RKO (cell line): ENCODE measurements at regions not wholly inside any gene's neighbourhood (a gene's known extent, or its start where the extent isn't known, plus 50 kb on each side); places are given as distances from the start of the nearest gene placed in this dataset.

ENCODE experiments used
- DNase-seq: peaks from one replicate; pipeline ENCODE4 v3.0.0-alpha.2; 2016; ENCODE audit warnings: low spot score

DNA sequence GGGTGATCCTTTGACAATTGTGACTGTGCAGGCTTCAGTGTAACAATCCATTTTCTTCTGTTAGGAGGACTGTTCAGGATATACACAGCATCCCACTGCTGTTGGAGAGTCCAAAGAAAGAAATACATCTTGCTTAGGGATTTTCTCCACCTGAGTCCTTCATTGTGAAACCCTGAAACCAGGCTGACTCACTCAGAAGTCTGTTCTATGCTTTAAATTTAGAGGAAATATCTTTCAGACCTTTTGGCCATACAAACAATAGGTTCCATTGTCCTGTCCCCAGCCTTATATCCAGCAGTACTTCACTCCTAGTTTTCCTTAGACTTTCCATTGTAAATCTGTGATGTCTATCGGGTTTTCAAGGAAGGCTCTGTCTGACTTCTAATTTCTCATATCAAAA, 379.1 kb downstream of the SUCLA2 start:
- no peak for DNase-seq

GRCh38 chr13:47611664-47612288, 389.3 kb downstream of the SUCLA2 start:
- DNase-seq, result no peak

DNA sequence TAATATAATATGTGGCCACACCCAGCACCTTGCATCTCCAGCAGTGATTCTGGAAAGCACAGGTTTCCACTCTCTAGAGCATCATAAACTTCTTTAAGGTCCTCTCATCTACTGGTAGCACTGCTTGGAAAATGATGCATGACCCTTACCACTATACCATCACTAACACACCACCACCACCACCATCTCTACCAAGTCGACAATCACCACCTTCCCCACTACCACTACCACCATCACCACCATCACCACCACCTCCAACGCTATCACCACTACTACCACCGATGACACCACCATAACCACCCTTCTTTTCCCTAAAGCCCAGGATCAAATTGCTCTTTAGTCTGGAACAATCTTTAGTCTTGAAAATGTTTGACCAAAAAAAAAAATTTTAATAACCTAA, 390.4 kb downstream of the SUCLA2 start:
- no peak for DNase-seq

GRCh38 chr13:47603365-47603764, 397.7 kb downstream of the SUCLA2 start:
- DNase-seq, result no peak

- peak; percentile 18 for DNase-seq
Measured at GRCh38 chr13:47598340-47598911, 402.6 kb downstream of the SUCLA2 start.

DNA sequence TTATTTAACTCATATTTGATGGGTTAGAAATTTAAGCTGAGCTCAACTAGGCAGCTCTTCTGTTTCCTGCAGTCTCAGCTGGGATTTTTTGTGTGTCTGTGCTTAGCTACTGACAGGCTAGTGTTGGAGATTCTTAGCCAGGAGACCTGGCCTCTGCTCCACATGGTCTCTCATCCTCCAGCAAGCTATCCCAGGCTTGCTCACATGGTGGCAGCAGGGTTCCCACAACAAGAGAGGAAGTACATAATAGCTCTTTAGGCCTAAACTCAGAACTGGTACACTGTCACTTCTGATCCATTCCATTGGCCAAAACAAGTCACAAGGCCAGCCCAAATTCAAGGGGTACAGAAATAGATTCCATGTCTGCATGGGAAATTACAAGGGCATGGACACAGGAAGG, 406.2 kb downstream of the SUCLA2 start:
- DNase-seq, result peak; percentile 30

DNA sequence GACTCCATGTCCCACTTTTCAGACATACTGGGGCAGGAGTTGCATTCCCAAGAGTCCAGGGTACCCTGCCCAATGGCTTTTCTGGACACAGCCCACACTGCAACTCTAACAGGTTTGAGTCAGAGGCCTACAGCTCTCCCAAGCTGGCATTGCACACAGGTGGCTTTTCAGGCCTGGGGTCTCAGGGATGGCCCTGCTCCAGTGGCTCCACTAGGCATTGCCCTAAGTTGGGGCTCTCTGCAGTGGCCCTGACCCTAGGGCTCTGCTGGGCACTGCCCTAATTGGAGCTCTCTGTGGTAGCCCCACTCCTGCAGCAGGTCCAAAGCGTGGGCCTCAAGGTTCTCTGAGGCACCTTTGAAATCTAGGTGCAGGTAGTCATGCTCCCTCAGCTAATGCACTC, 408.8 kb downstream of the SUCLA2 start:
- no peak for DNase-seq

DNA sequence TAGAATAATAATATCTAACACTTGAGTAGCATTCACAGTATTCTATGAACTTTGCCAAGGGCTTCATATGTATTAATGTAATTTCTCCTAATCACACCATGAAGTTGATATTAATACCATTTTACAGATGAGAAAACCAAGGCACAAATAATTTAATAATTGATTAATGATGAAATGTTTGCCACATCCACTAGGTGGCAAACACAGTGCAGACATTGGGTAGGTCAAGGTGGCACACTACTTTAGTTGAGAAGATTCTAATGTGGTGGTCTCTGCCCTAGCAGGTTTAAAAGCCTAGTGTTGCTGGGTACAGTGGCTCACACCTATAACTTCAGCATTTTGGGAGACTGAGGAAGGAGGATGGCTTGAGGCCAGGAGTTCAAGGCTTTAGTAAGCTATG, 412.4 kb downstream of the SUCLA2 start:
- DNase-seq, result no peak

DNA sequence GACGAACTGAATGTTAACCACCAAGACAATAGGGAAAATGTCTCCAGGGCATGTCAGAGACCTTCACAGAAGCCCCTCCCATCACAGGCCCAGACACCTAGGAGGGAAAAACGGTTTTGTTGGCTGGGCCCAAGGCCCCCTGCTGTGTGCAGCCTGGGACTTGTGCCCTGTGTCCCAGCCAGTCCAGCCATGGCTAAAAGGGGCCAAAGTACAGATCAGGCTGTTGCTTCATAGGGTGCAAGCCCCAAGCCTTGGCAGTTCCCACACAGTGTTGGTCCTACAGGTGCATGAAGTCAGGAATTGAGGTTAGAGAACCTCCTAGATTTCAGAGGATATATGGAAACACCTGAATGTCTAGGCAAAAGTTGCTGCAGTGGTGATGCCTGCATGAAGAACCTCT, 428.7 kb downstream of the SUCLA2 start:
- DNase-seq, result no peak

GRCh38 chr13:47564041-47564440, 437.0 kb downstream of the SUCLA2 start:
- no peak for DNase-seq

DNA sequence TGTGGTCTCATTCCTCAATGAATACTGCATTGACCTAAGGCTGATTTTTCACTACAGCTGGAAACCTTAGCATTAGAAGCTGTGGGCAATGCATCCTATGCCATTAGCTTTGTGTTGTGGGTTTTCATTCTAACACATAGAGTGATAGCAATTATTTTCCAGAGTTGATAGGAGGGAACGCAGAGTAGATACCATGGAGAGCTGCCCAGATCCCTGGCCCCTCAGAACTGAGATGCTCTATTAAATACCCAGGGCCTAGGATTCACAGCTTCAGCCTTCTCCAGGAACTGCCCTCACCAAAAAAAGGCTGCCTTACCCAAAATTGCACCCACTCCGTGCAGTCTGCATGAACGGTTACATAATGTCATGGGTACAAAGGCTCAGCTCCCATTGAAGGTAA, 444.4 kb downstream of the SUCLA2 start:
- no peak for DNase-seq

GRCh38 chr13:47555235-47555634, 445.8 kb downstream of the SUCLA2 start:
- DNase-seq, result no peak

DNA sequence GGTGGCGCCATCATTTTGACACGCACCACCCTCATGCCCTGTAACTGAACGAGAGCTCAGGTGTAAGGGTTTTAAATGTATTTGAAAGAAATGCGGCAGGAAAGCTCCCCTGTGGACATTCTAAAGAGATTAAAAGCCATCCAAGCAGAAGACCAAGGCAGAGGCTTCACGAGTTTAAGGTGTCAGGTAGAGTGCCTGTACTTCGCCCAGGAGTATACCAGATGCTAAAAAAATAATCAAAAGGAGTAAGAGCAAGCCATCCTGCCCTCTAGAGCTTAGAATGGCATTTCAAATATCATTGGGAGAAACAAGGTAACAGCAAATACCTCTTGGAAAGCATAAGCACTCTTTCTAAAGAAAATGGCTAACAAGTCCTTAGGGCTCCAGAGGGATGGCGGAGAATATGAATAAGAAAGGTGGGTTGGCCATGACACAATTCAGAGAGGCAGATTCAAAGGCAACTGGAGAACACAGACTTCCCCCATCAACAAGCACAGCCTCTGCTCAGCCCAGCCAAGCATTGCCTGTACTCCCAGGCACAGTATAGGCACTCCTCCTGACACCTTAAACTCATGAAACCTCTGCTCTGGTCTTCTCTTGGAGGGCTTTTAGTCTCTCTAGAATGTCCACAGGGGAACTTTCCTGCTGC, 447.6 kb downstream of the SUCLA2 start:
- no peak for DNase-seq

- DNase-seq, result no peak
Measured at GRCh38 chr13:47549219-47549752, 451.8 kb downstream of the SUCLA2 start.

DNA sequence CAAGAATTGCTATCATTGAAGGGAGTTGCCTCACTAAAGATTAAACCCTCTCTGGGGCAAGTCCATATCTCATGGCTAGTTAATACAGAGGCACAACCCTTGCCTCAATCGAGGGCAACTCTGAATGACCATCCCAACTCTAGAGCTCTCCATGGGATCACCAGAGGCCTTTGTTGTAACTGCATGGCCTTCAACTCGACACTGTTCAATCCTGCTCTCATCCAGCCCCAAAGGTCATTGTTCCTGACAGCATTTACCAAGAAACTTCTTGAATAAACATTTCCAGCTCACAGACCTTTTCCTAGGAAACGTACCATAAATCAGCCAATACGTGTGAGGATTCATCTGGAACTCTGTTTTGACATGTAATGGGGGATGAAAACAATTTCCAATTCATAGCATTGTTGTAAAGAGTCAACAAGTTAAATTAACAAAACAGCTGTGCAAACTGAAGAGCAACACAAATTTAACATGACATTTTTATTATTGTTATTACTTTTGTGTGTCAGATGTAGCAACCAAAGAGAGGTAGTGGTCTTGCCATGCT, 452.7 kb downstream of the SUCLA2 start:
- DNase-seq, result no peak

- no peak for DNase-seq
Measured at GRCh38 chr13:47546391-47547225, 454.5 kb downstream of the SUCLA2 start.

DNA sequence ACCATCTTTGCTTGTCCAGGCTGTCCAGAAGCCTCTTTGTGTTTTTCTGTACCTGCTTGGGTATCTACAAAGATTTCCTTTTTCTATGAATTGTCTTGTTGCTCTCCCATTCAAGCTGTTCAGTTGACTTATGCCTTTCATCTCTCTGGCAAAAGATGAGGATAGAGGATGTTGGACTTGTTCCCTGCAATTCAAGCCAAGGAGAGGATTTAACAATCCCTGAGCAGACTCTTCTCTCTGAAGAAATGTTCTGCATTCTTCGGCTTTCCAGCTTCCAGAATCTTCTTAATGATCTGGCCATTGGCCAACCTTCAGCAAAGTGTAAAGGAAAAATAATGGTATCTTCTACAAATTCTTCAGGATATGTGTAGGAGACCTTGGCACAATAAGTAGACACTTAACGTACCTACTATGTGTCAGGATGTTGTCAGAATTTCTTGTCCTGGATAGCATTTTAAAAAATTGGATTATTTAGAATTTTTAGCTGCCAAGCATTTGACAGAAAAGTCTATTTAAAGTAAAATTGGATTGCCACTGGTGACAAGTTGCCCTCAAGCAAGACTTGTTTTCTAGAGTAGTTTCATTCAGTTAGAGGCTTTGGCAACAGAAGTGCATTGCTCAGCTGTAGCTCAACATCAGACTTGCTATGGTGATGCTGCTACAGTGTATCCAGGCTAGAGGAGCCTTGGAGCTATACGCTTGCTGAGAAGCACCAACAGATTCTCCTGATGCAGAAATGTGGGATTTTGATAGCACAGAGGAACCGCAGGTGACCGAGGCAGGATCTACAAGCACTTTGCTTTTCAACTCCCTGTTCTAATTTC, 455.7 kb downstream of the SUCLA2 start:
- no peak for DNase-seq

DNA sequence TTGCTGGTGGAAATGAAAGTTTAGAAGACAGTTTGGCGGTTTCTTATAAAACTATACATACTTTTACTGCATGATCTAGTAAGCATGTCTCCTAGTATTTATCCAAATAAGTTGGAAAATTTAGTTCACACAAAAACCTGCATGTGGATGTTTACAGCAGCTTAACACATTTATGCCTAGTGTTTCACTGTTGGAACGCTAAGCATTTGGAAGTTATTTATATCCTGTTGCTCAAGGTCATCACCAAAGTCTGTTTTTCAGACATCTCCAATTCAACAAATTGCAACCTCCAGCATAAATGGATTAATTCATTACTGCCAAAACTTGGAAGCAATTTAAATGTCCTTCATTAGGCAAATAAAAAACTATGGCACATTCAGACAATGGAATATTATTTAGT, 461.8 kb downstream of the SUCLA2 start:
- no peak for DNase-seq

DNA sequence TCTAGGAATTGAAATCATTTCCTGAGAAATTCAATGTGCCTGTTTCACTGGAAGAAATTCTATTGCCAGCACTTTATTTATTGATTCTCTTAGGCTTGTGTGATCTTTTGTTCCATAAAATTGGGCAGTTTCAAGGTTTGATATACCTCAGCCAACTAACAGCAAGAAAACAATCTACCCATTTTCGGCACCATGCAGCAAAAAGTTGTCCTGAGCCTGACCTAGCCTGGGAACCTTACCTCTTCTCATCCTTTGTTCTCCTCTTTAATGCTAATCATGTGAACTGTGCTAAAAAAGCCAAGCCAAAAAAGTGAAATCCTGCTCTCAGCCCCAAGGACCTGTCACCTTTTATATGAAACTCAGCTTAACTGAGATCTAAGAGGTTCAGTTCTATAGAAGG, 477.3 kb downstream of the SUCLA2 start:
- DNase-seq, result no peak

DNA sequence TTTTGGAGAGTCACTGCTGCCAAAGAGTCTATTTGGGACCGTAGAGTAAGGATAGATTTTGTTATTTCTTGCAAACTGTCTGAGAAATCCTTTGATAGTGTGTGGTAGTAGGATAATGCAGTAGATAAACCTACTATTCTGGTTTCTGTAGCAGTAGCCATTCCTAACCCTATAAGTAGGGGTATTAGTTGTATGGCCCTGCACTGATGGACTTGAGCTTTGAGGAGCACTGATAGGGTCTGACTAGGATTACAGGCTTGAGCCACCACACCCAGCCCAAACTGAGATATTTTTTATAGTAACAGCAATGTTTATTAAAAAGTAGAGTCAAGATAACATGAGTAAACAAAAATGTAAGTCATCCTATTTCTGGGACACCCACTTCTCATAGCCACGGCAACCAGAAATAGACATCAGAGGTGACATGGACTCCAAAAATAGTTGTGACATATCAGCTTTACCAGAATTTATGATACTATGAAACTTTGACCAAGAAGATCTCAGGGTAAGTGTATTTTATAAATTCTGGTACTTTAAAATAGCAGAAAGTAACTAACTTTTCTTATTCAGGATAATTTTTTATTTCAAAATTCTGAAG, 479.1 kb downstream of the SUCLA2 start:
- DNase-seq, result no peak

- DNase-seq, result no peak
Measured at GRCh38 chr13:47519626-47520025, 481.4 kb downstream of the SUCLA2 start.
